ENCODE measurements at regions not wholly inside any gene's neighbourhood (a gene's known extent, or its start where the extent isn't known, plus 50 kb on each side); places are given as distances from the start of the nearest gene placed in this dataset.
A peak's percentile ranks its signal among the peaks of the same experiment; 100 is the strongest.

- TF ChIP-seq ZNF398 (CRISPR knock-in tag; IDR thresholded peaks at IDR 0.05): no peak
- TF ChIP-seq NEUROD1 (IDR thresholded peaks at IDR 0.05; ENCODE audit: borderline replicate concordance, low read depth, low read length, partially characterized antibody): no peak
- TF ChIP-seq KHSRP (IDR thresholded peaks at IDR 0.05): no peak
- TF ChIP-seq NONO (IDR thresholded peaks at IDR 0.05; ENCODE audit: low read depth in 2 of 2, low read length in 1 of 2): no peak
- no peak for TF ChIP-seq ZFP30 (CRISPR knock-in tag; IDR thresholded peaks at IDR 0.05; ENCODE audit: borderline replicate concordance)
- TF ChIP-seq CBFA2T2 (conservative IDR thresholded peaks at IDR 0.05): peak; percentile 73
- no peak for TF ChIP-seq E2F6 (IDR thresholded peaks at IDR 0.05; ENCODE audit: borderline replicate concordance in 1 of 2, extremely low read depth in 1 of 2, insufficient read depth in 1 of 2, insufficient read length in 1 of 2, low read depth in 1 of 2, low read length in 1 of 2, poor library complexity in 1 of 2, severe bottlenecking in 1 of 2)
- TF ChIP-seq ZNF511 (CRISPR knock-in tag; IDR thresholded peaks at IDR 0.05): no peak
- peak; percentile 51; the same call in 1 of the 2 replicates for TF ChIP-seq ATF4 (CRISPR knock-in tag; IDR thresholded peaks at IDR 0.05)
- TF ChIP-seq NCOR1 (IDR thresholded peaks at IDR 0.05): peak; percentile 87
- TF ChIP-seq SMARCB1 (IDR thresholded peaks at IDR 0.05; ENCODE audit: insufficient read length, low read depth): no peak
- no peak for TF ChIP-seq CEBPB (tag; IDR thresholded peaks at IDR 0.05)
- TF ChIP-seq HOXB6 (CRISPR knock-in tag; IDR thresholded peaks at IDR 0.05; ENCODE audit: borderline replicate concordance): no peak
- TF ChIP-seq MTA1 (IDR thresholded peaks at IDR 0.05; ENCODE audit: borderline replicate concordance): peak; percentile 65; the same call in 1 of the 2 replicates
- no peak for TF ChIP-seq SAFB2 (IDR thresholded peaks at IDR 0.05; ENCODE audit: borderline replicate concordance, low read depth, low read length, severe bottlenecking)
- no peak for TF ChIP-seq NR3C1 (CRISPR knock-in tag; IDR thresholded peaks at IDR 0.05)
- no peak for TF ChIP-seq CHCHD3 (CRISPR knock-in tag; IDR thresholded peaks at IDR 0.05)
- no peak for TF ChIP-seq YBX1 (IDR thresholded peaks at IDR 0.05)
- no peak for TF ChIP-seq KLF1 (tag; IDR thresholded peaks at IDR 0.05)
- TF ChIP-seq ELK1 (CRISPR knock-in tag; IDR thresholded peaks at IDR 0.05): no peak
- no peak for TF ChIP-seq RBM17 (IDR thresholded peaks at IDR 0.05; ENCODE audit: borderline replicate concordance, low read depth, low read length)
Measured at GRCh38 chr6:4371207-4371921, 236.0 kb upstream of the ECI2 start (continued).

All from K562 (cell line).